ENCODE measurements at regions not wholly inside any gene's neighbourhood (a gene's known extent, or its start where the extent isn't known, plus 50 kb on each side); places are given as distances from the start of the nearest gene placed in this dataset.

- POLR2A ChIA-PET, result no interaction called here
- no peak for ATAC-seq (ENCODE audit: poor library complexity)
- TF ChIP-seq CTCF (IDR thresholded peaks at IDR 0.05), result no peak
- Mint-ChIP-seq H3K9me3 (no peaks in the 10 kb centered on the region), H3K4me1 (ENCODE audit: low read depth) (peaks cover 54% of the 10 kb centered on the region), H3K27ac (no peak overlapping the region), H3K4me3 (no peak overlapping the region), H3K36me3 (ENCODE audit: low read depth) (peaks cover 16% of the 10 kb centered on the region), H3K27me3 (no peaks in the 10 kb centered on the region)
- CTCF ChIA-PET, result no interaction called here
- Histone ChIP-seq H3K27ac (ENCODE audit: low read depth in 1 of 2, low read length in 2 of 2) (no peak overlapping the region), H3K27me3 (ENCODE audit: control insufficient read depth in 1 of 2, insufficient read depth in 2 of 2, low read length in 2 of 2) (no peaks in the 10 kb centered on the region), H3K4me1 (ENCODE audit: insufficient read depth, low read length) (no peaks in the 10 kb centered on the region), H3K4me3 (ENCODE audit: low read length) (no peak overlapping the region), H3K9me3 (ENCODE audit: control insufficient read depth in 1 of 2, insufficient read depth in 1 of 2, low read length in 2 of 2) (no peaks in the 10 kb centered on the region), H3K36me3 (ENCODE audit: insufficient read depth, low read length) (no peaks in the 10 kb centered on the region)
- intact Hi-C loops (cut with DNase I, micrococcal nuclease), result no loop called here
- DNase-seq, result no peak
Measured at GRCh38 chr14:71359823-71360222, 452.6 kb downstream of the PCNX1 start.

GRCh38 chr14:71361336-71361735, 454.1 kb downstream of the PCNX1 start:
- CTCF ChIA-PET, result no interaction called here
- intact Hi-C loops (cut with DNase I, micrococcal nuclease), result no loop called here
- Mint-ChIP-seq H3K4me1 (ENCODE audit: low read depth) (peaks cover 47% of the 10 kb centered on the region), H3K27me3 (no peaks in the 10 kb centered on the region), H3K27ac (no peak overlapping the region), H3K36me3 (ENCODE audit: low read depth) (peaks cover 5% of the 10 kb centered on the region), H3K4me3 (no peak overlapping the region), H3K9me3 (no peaks in the 10 kb centered on the region)
- DNase-seq, result peak in 2 of 14 experiments; percentile 28 to 33
- no peaks in the 10 kb centered on the region for H3K4me1 ChIP-seq (ENCODE audit: insufficient read depth, low read length)
- H3K27me3 ChIP-seq (ENCODE audit: control insufficient read depth in 1 of 2, insufficient read depth in 2 of 2, low read length in 2 of 2), result no peaks in the 10 kb centered on the region
- POLR2A ChIA-PET, result interaction anchor here (1.2 kb wide), 1 partner anchor 40 kb away, joined by 4 read pairs; no protein-coding TSS in a partner anchor
- no peak for ATAC-seq (ENCODE audit: poor library complexity)
- no peak overlapping the region for H3K27ac ChIP-seq (ENCODE audit: low read depth in 1 of 2, low read length in 2 of 2)
- no peaks in the 10 kb centered on the region for H3K9me3 ChIP-seq (ENCODE audit: control insufficient read depth in 1 of 2, insufficient read depth in 1 of 2, low read length in 2 of 2)
- H3K4me3 ChIP-seq (ENCODE audit: low read length), result no peak overlapping the region
- no peak for TF ChIP-seq CTCF (IDR thresholded peaks at IDR 0.05)
- H3K36me3 ChIP-seq (ENCODE audit: insufficient read depth, low read length), result no peaks in the 10 kb centered on the region

- Histone ChIP-seq H3K36me3 (ENCODE audit: insufficient read depth, low read length) (no peaks in the 10 kb centered on the region), H3K9me3 (ENCODE audit: control insufficient read depth in 1 of 2, insufficient read depth in 1 of 2, low read length in 2 of 2) (no peaks in the 10 kb centered on the region), H3K27ac (ENCODE audit: low read depth in 1 of 2, low read length in 2 of 2) (no peak overlapping the region), H3K27me3 (ENCODE audit: control insufficient read depth in 1 of 2, insufficient read depth in 2 of 2, low read length in 2 of 2) (no peaks in the 10 kb centered on the region), H3K4me1 (ENCODE audit: insufficient read depth, low read length) (no peaks in the 10 kb centered on the region), H3K4me3 (ENCODE audit: low read length) (no peak overlapping the region)
- ChIA-PET CTCF (no interaction called here), POLR2A (interaction anchor here (1.2 kb wide), 1 partner anchor 41 kb away, joined by 4 read pairs; no protein-coding TSS in a partner anchor)
- DNase-seq (no peak), ATAC-seq (ENCODE audit: poor library complexity) (no peak)
- H3K4me1 Mint-ChIP-seq (ENCODE audit: low read depth), result peaks cover 47% of the 10 kb centered on the region
- H3K27me3 Mint-ChIP-seq, result no peaks in the 10 kb centered on the region
- intact Hi-C loops (cut with DNase I, micrococcal nuclease), result no loop called here
- no peak overlapping the region for H3K27ac Mint-ChIP-seq
- peaks cover 8% of the 10 kb centered on the region for H3K36me3 Mint-ChIP-seq (ENCODE audit: low read depth)
- TF ChIP-seq CTCF (IDR thresholded peaks at IDR 0.05), result no peak
- no peak overlapping the region for H3K4me3 Mint-ChIP-seq
- H3K9me3 Mint-ChIP-seq, result no peaks in the 10 kb centered on the region
Measured at GRCh38 chr14:71361874-71362273, 454.6 kb downstream of the PCNX1 start.
